BLaER1 (cell line): ENCODE measurements at regions not wholly inside any gene's neighbourhood (a gene's known extent, or its start where the extent isn't known, plus 50 kb on each side); places are given as distances from the start of the nearest gene placed in this dataset.
"Not testable (repeated sequence)": the region's sequence is repeated elsewhere in the genome, so short reads cannot be mapped to it uniquely, and the experiment has no call there.

Source experiments
- H3K27ac ChIP-seq: shearing (Covaris generic); formaldehyde crosslinking; 2 replicates; pipeline ENCODE4 v1.8.1; 2022
- H3K27me3 ChIP-seq: shearing (Covaris generic); formaldehyde crosslinking; 2 replicates; pipeline ENCODE4 v1.8.1; 2022
- H3K36me3 ChIP-seq: shearing (Covaris generic); formaldehyde crosslinking; 2 replicates; pipeline ENCODE4 v1.8.1; 2022
- H3K4me1 ChIP-seq: shearing (Covaris generic); formaldehyde crosslinking; 2 replicates; pipeline ENCODE4 v1.8.1; 2022
- H3K4me2 ChIP-seq: shearing (Covaris generic); formaldehyde crosslinking; 2 replicates; pipeline ENCODE4 v1.8.1; 2022
- H3K4me3 ChIP-seq: shearing (Covaris generic); formaldehyde crosslinking; 2 replicates; pipeline ENCODE4 v1.8.1; 2022
- H3K9ac ChIP-seq: shearing (Covaris generic); formaldehyde crosslinking; 2 replicates; pipeline ENCODE4 v1.8.1; 2022
- H3K9me3 ChIP-seq: shearing (Covaris generic); formaldehyde crosslinking; 2 replicates; pipeline ENCODE4 v1.8.1; 2022
- H4K20me1 ChIP-seq: shearing (Covaris generic); formaldehyde crosslinking; 2 replicates; pipeline ENCODE4 v1.8.1; 2022
- Cebpa-rat ChIP-seq: shearing (Covaris generic); IDR thresholded peaks from 2 replicates; pipeline ENCODE4 v1.8.1; 2022

DNA sequence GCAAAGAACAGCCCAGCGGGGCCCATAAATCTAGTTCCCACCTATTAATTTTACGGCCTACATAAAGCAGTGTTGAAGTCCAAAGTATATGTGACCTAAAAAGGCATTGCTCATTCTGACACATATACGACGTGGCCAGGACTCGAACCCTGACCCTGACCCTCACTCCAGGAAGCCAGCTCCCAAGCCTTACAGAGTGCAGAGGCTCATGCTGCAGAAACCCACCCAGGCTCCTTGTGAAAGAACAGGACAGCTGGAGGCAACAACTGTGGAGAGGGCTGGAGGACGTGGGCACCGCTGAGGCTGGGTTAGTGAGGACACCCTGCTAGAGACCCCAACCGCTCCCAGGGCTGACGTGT lies 221.6 kb downstream of the CYP26B1 start:
- Histone ChIP-seq H3K4me3 (no peak overlapping the region), H3K27me3 (no peaks in the 10 kb centered on the region), H3K4me2 (no peak overlapping the region), H3K9me3 (no peaks in the 10 kb centered on the region), H3K27ac (no peak overlapping the region), H4K20me1 (no peaks in the 10 kb centered on the region), H3K4me1 (peaks cover 7% of the 10 kb centered on the region), H3K36me3 (no peaks in the 10 kb centered on the region), H3K9ac (no peak overlapping the region)
- no peak for TF ChIP-seq Cebpa-rat

GRCh38 chr2:71925268-71926088 lies 222.2 kb downstream of the CYP26B1 start:
- H3K27ac ChIP-seq = no peak overlapping the region
- H3K9me3 ChIP-seq = no peaks in the 10 kb centered on the region

GRCh38 chr2:71923887-71924533 lies 223.7 kb downstream of the CYP26B1 start:
- Histone ChIP-seq H3K9ac (no peak overlapping the region), H3K4me2 (no peak overlapping the region), H3K9me3 (peaks cover under 1% of the 10 kb centered on the region; the same call in 1 of the 2 replicates), H3K4me1 (peaks cover 7% of the 10 kb centered on the region), H3K27ac (no peak overlapping the region), H3K27me3 (no peaks in the 10 kb centered on the region), H3K4me3 (no peak overlapping the region), H3K36me3 (no peaks in the 10 kb centered on the region), H4K20me1 (no peaks in the 10 kb centered on the region)
- no peak for TF ChIP-seq Cebpa-rat

More at GRCh38 chr2:71925268-71926088, 222.2 kb downstream of the CYP26B1 start:
- H3K4me3 ChIP-seq = no peak overlapping the region
- H3K4me1 ChIP-seq = peaks cover 7% of the 10 kb centered on the region
- no peaks in the 10 kb centered on the region for H4K20me1 ChIP-seq
- no peak overlapping the region for H3K9ac ChIP-seq
- TF ChIP-seq Cebpa-rat = no peak
- no peak overlapping the region for H3K4me2 ChIP-seq
- no peaks in the 10 kb centered on the region for H3K27me3 ChIP-seq
- H3K36me3 ChIP-seq = no peaks in the 10 kb centered on the region

GRCh38 chr2:71923143-71923525 lies 224.5 kb downstream of the CYP26B1 start:
- Histone ChIP-seq H3K27me3 (no peaks in the 10 kb centered on the region), H3K9ac (no peak overlapping the region), H3K9me3 (peaks cover 9% of the 10 kb centered on the region), H3K27ac (no peak overlapping the region), H3K4me3 (no peak overlapping the region), H3K36me3 (no peaks in the 10 kb centered on the region), H3K4me2 (no peak overlapping the region), H3K4me1 (peaks cover 7% of the 10 kb centered on the region), H4K20me1 (no peaks in the 10 kb centered on the region)
- no peak for TF ChIP-seq Cebpa-rat

DNA sequence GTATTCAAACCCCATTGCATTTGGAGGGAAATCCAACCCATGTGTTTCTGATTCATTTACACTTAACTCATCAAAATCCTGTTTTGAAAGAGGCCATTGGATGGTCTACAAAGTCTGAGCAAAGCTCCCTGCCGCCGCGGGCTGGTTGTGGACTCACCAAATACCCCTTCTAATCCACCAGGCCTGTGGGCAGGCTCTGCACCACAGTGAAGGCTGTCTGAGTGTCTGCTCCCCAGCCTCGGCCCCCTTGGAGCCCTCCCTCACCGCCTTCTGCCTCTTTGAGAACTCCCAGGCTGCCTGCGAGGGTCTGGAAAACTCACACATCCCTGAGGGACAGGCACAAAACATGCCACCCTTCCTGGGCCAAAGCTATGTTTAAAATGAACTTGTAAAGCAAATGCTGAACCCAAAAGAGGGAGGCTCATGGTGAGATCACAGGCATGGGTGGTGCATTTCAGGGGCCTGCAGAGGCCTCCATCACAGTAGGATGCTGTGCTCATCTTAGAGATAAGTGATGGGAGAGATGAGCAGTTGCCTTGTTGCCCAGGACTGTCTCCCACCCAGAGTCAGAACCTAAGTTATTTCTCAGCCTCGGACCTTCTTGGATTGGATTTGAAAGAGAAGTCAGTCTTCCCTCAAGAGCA lies 225.0 kb downstream of the CYP26B1 start:
- Histone ChIP-seq H3K27ac (no peak overlapping the region), H3K36me3 (no peaks in the 10 kb centered on the region), H3K9ac (no peak overlapping the region), H3K4me2 (no peak overlapping the region), H3K4me1 (peaks cover 7% of the 10 kb centered on the region), H3K4me3 (no peak overlapping the region), H4K20me1 (no peaks in the 10 kb centered on the region), H3K27me3 (no peaks in the 10 kb centered on the region), H3K9me3 (peaks cover 14% of the 10 kb centered on the region)
- TF ChIP-seq Cebpa-rat = no peak

DNA sequence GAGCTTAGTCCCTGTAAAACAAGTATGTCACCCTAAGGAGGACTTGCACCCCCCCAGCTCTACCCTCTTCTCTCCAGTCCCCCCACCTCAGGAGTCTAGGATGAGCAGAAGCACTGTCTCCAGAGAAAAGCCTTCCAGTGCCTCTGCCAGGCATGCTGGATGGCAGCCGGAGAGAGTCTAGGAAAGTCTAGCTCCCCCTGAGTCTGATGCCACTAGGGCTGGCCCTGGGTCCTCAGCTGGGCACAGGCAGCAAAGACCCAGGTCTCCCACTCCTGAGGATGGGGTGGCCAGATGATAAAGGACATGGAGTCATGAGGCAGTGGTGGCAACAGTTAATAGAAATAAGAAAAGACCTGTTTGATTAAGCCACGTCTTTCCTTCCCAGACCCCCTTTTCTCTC lies 225.6 kb downstream of the CYP26B1 start:
- Histone ChIP-seq H3K9me3 (peaks cover 16% of the 10 kb centered on the region), H3K4me3 (no peak overlapping the region), H3K27ac (no peak overlapping the region), H3K4me1 (peaks cover 7% of the 10 kb centered on the region), H3K36me3 (no peaks in the 10 kb centered on the region), H4K20me1 (no peaks in the 10 kb centered on the region), H3K9ac (no peak overlapping the region), H3K27me3 (no peaks in the 10 kb centered on the region), H3K4me2 (no peak overlapping the region)
- no peak for TF ChIP-seq Cebpa-rat

DNA sequence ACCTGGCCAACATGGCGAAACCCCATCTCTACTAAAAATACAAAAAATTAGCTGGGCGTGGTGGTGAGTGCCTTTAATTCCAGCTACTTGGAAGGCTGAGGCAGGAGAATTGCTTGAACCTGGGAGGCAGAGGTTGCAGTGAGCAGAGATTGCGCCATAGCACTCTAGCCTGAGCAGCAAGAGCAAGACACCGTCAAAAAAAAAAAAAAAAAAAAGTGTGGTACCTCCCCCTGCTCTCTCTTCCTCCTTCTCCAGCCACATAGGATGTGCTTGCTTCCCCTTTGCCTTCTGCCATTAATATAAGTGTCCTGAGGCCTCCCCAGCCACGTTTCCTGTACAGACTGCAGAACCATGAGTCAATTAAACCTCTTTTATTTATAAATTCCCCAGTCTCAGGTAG lies 226.8 kb downstream of the CYP26B1 start:
- peak; percentile 51 for TF ChIP-seq Cebpa-rat
- not testable (repeated sequence) for H3K4me2 ChIP-seq, H4K20me1 ChIP-seq, H3K27ac ChIP-seq, H3K4me3 ChIP-seq, H3K36me3 ChIP-seq, H3K4me1 ChIP-seq, H3K9ac ChIP-seq, H3K27me3 ChIP-seq
- H3K9me3 ChIP-seq = peaks cover 16% of the 10 kb centered on the region

- no peak overlapping the region for H3K4me2 ChIP-seq
- TF ChIP-seq Cebpa-rat = no peak
Measured at GRCh38 chr2:71919708-71920107, 228.0 kb downstream of the CYP26B1 start.

DNA sequence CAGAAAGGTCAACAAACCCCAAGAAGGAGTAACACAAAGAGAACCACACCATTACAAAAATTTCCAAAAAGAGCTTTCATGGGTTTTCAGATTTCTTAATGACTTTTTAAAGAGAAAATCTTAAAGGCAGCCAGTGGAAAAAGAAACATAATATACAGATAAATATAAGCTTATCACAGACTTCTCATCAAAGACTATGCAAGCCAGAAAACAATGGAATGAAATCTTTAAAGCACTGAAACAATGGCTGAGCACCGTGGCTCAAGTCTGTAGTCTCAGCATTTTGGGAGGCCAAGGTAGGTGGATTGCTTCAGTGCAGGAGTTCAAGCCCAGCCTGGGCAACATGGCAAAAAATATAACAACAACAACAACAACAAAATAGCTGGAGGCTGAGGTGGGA lies 237.4 kb downstream of the CYP26B1 start:
- Histone ChIP-seq H3K27ac (no peak overlapping the region), H3K36me3 (no peaks in the 10 kb centered on the region), H3K9me3 (peaks cover 17% of the 10 kb centered on the region), H3K4me3 (no peak overlapping the region), H3K4me2 (no peak overlapping the region), H3K27me3 (no peaks in the 10 kb centered on the region), H3K4me1 (no peaks in the 10 kb centered on the region), H3K9ac (no peak overlapping the region), H4K20me1 (no peaks in the 10 kb centered on the region)
- TF ChIP-seq Cebpa-rat = no peak

More at GRCh38 chr2:71919708-71920107, 228.0 kb downstream of the CYP26B1 start:
- Histone ChIP-seq H3K4me3 (no peak overlapping the region), H3K27me3 (no peaks in the 10 kb centered on the region), H3K36me3 (no peaks in the 10 kb centered on the region), H3K4me1 (no peaks in the 10 kb centered on the region), H3K27ac (no peak overlapping the region), H3K9me3 (peaks cover 16% of the 10 kb centered on the region), H4K20me1 (no peaks in the 10 kb centered on the region), H3K9ac (no peak overlapping the region)

- Histone ChIP-seq H3K27me3 (no peaks in the 10 kb centered on the region), H3K4me1 (no peaks in the 10 kb centered on the region), H3K9me3 (peaks cover 17% of the 10 kb centered on the region), H3K9ac (no peak overlapping the region), H3K36me3 (no peaks in the 10 kb centered on the region), H3K4me3 (no peak overlapping the region), H3K4me2 (no peak overlapping the region), H3K27ac (no peak overlapping the region), H4K20me1 (no peaks in the 10 kb centered on the region)
- TF ChIP-seq Cebpa-rat = no peak
Measured at GRCh38 chr2:71908798-71909197, 238.9 kb downstream of the CYP26B1 start.
